C4-2B (cell line): ENCODE measurements at regions not wholly inside any gene's neighbourhood (a gene's known extent, or its start where the extent isn't known, plus 50 kb on each side); places are given as distances from the start of the nearest gene placed in this dataset.

Source experiments
- ZFX ChIP-seq: fragments of 450-650 bp; IDR thresholded peaks from 2 replicates; pipeline ENCODE4 v1.6.1; 2017
- TF ChIP-seq, protein P1 (sequence below): fragments of 450-650 bp; conservative IDR thresholded peaks from 2 replicates; pipeline ENCODE4 v1.5.1; 2017; ENCODE audit warnings: mild to moderate bottlenecking

DNA sequence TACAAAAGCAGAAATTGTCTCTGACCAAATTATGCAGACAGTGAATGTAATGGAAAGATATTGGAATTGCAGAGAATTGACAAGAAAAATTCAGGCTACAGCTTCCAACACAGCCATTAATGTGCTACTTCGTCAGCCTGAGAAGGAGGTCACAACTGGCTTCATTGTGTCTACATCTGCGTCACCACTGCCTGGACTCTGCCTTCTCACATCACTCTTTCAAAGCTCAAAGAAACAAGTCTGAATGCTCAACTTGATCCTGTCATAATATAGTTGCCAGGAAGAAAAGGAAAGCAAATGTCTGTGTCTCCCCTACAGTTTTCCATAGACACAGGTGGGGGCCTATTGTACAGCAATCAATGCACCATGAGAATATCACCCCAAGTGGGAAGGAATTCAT lies 806.5 kb upstream of the CDH10 start:
- TF ChIP-seq, protein P1, sequence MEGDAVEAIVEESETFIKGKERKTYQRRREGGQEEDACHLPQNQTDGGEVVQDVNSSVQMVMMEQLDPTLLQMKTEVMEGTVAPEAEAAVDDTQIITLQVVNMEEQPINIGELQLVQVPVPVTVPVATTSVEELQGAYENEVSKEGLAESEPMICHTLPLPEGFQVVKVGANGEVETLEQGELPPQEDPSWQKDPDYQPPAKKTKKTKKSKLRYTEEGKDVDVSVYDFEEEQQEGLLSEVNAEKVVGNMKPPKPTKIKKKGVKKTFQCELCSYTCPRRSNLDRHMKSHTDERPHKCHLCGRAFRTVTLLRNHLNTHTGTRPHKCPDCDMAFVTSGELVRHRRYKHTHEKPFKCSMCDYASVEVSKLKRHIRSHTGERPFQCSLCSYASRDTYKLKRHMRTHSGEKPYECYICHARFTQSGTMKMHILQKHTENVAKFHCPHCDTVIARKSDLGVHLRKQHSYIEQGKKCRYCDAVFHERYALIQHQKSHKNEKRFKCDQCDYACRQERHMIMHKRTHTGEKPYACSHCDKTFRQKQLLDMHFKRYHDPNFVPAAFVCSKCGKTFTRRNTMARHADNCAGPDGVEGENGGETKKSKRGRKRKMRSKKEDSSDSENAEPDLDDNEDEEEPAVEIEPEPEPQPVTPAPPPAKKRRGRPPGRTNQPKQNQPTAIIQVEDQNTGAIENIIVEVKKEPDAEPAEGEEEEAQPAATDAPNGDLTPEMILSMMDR, result no peak
- TF ChIP-seq ZFX, result no peak
